Mammary epithelial cell (primary cell): ENCODE measurements at regions not wholly inside any gene's neighbourhood (a gene's known extent, or its start where the extent isn't known, plus 50 kb on each side); places are given as distances from the start of the nearest gene placed in this dataset.

Source experiments
- EZH2 ChIP-seq: IDR thresholded peaks from 2 replicates; pipeline ENCODE4 v1.6.1; 2012; ENCODE audit warnings: low read length, inconsistent platforms, borderline replicate concordance
- TF ChIP-seq, protein P1 (sequence below), 2 donors: IDR thresholded peaks in 1 of 2; conservative IDR thresholded peaks in 1 of 2; 2 replicates each; pipeline ENCODE4 v1.5.1; 2011 to 2012; ENCODE audit warnings: inconsistent platforms in 2 of 2, low read length in 2 of 2, mild to moderate bottlenecking in 2 of 2, control low read depth in 1 of 2, low read depth in 1 of 2; ENCODE audit not compliant: insufficient read depth in 1 of 2; ENCODE audit errors: extremely low read depth in 1 of 2

DNA sequence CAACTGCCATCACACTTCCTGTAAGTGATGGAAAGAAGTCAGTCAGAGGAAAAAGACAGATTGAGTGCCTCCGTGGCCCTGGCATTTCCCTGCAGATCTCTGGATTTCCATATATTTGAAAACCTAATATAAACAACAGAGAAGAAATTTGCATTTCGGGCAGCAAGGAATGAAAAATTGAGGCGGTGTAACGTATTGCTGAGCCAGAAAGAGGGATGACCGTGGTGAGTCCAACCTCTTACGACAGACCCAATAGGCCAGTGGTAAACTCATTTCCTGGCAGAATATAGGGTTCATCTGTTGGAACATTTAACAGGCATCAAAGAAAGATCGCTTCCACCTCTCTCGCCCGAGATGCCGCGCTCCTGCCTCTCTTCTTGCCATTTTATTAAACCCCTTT, 336.5 kb downstream of the MIAT start:
- TF ChIP-seq, protein P1, sequence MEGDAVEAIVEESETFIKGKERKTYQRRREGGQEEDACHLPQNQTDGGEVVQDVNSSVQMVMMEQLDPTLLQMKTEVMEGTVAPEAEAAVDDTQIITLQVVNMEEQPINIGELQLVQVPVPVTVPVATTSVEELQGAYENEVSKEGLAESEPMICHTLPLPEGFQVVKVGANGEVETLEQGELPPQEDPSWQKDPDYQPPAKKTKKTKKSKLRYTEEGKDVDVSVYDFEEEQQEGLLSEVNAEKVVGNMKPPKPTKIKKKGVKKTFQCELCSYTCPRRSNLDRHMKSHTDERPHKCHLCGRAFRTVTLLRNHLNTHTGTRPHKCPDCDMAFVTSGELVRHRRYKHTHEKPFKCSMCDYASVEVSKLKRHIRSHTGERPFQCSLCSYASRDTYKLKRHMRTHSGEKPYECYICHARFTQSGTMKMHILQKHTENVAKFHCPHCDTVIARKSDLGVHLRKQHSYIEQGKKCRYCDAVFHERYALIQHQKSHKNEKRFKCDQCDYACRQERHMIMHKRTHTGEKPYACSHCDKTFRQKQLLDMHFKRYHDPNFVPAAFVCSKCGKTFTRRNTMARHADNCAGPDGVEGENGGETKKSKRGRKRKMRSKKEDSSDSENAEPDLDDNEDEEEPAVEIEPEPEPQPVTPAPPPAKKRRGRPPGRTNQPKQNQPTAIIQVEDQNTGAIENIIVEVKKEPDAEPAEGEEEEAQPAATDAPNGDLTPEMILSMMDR (conservative IDR thresholded peaks at IDR 0.05 in 1 of 2, IDR thresholded peaks at IDR 0.05 in 1 of 2; ENCODE audit: extremely low read depth in 1 of 2, insufficient read depth in 1 of 2, low read depth in 1 of 2, low read length in 2 of 2): no peak
- TF ChIP-seq EZH2: no peak
